ENCODE measurements at regions not wholly inside any gene's neighbourhood (a gene's known extent, or its start where the extent isn't known, plus 50 kb on each side); places are given as distances from the start of the nearest gene placed in this dataset.

- Histone ChIP-seq H3K27ac (ENCODE audit: low read length) (no peak overlapping the region), H3K4me1 (ENCODE audit: control insufficient read depth, insufficient read depth, low read length) (peaks cover 7% of the 10 kb centered on the region), H3K4me3 (ENCODE audit: low read length) (no peak overlapping the region), H3K36me3 (ENCODE audit: control insufficient read depth, insufficient read depth, low read length) (no peaks in the 10 kb centered on the region), H3K9me3 (ENCODE audit: control insufficient read depth, low read depth, low read length) (peaks cover 2% of the 10 kb centered on the region), H3K27me3 (ENCODE audit: control insufficient read depth, insufficient read depth, low read length) (no peaks in the 10 kb centered on the region)
- no CpG with 5 or more reads among the region's 8 CpGs for WGBS (ENCODE audit: insufficient coverage, low lambda C conversion rate)
- no peak for DNase-seq
Observed at GRCh38 chr15:66939451-66940023, 125.9 kb upstream of the SMAD3 start.

GRCh38 chr15:66940368-66940767, 125.0 kb upstream of the SMAD3 start:
- no peak for DNase-seq
- Histone ChIP-seq H3K27ac (ENCODE audit: low read length) (no peak overlapping the region), H3K4me3 (ENCODE audit: low read length) (no peak overlapping the region), H3K36me3 (ENCODE audit: control insufficient read depth, insufficient read depth, low read length) (no peaks in the 10 kb centered on the region), H3K4me1 (ENCODE audit: control insufficient read depth, insufficient read depth, low read length) (peaks cover 7% of the 10 kb centered on the region), H3K9me3 (ENCODE audit: control insufficient read depth, low read depth, low read length) (peaks cover 2% of the 10 kb centered on the region), H3K27me3 (ENCODE audit: control insufficient read depth, insufficient read depth, low read length) (no peaks in the 10 kb centered on the region)
- no CpG with 5 or more reads among the region's 2 CpGs for WGBS (ENCODE audit: insufficient coverage, low lambda C conversion rate)

GRCh38 chr15:66941108-66941711, 124.2 kb upstream of the SMAD3 start:
- H3K27me3 ChIP-seq (ENCODE audit: control insufficient read depth, insufficient read depth, low read length) = no peaks in the 10 kb centered on the region
- WGBS (ENCODE audit: insufficient coverage, low lambda C conversion rate) = no CpG with 5 or more reads among the region's 16 CpGs
- H3K4me3 ChIP-seq (ENCODE audit: low read length) = no peak overlapping the region
- DNase-seq = no peak
- H3K36me3 ChIP-seq (ENCODE audit: control insufficient read depth, insufficient read depth, low read length) = no peaks in the 10 kb centered on the region
- no peak overlapping the region for H3K27ac ChIP-seq (ENCODE audit: low read length)
- H3K9me3 ChIP-seq (ENCODE audit: control insufficient read depth, low read depth, low read length) = peaks cover 2% of the 10 kb centered on the region
- peaks cover 7% of the 10 kb centered on the region for H3K4me1 ChIP-seq (ENCODE audit: control insufficient read depth, insufficient read depth, low read length)

- no peaks in the 10 kb centered on the region for H3K36me3 ChIP-seq (ENCODE audit: control insufficient read depth, insufficient read depth, low read length)
- no peak for DNase-seq
- WGBS (ENCODE audit: insufficient coverage, low lambda C conversion rate) = no CpG with 5 or more reads among the region's 3 CpGs
- H3K4me1 ChIP-seq (ENCODE audit: control insufficient read depth, insufficient read depth, low read length) = peaks cover 7% of the 10 kb centered on the region
- H3K27ac ChIP-seq (ENCODE audit: low read length) = no peak overlapping the region
- no peak overlapping the region for H3K4me3 ChIP-seq (ENCODE audit: low read length)
- H3K9me3 ChIP-seq (ENCODE audit: control insufficient read depth, low read depth, low read length) = no peaks in the 10 kb centered on the region
- no peaks in the 10 kb centered on the region for H3K27me3 ChIP-seq (ENCODE audit: control insufficient read depth, insufficient read depth, low read length)
Observed at GRCh38 chr15:66941791-66942190, 123.6 kb upstream of the SMAD3 start.

GRCh38 chr15:66942649-66943390, 122.6 kb upstream of the SMAD3 start:
- no peaks in the 10 kb centered on the region for H3K36me3 ChIP-seq (ENCODE audit: control insufficient read depth, insufficient read depth, low read length)

GRCh38 chr15:66943456-66944095, 121.8 kb upstream of the SMAD3 start:
- H3K36me3 ChIP-seq (ENCODE audit: control insufficient read depth, insufficient read depth, low read length) = no peaks in the 10 kb centered on the region
- H3K4me1 ChIP-seq (ENCODE audit: control insufficient read depth, insufficient read depth, low read length) = peaks cover 19% of the 10 kb centered on the region
- DNase-seq = peak in 1 of 2 donors; percentile 33
- no peaks in the 10 kb centered on the region for H3K27me3 ChIP-seq (ENCODE audit: control insufficient read depth, insufficient read depth, low read length)
- H3K9me3 ChIP-seq (ENCODE audit: control insufficient read depth, low read depth, low read length) = no peaks in the 10 kb centered on the region
- H3K4me3 ChIP-seq (ENCODE audit: low read length) = no peak overlapping the region
- no peak overlapping the region for H3K27ac ChIP-seq (ENCODE audit: low read length)
- WGBS (ENCODE audit: insufficient coverage, low lambda C conversion rate) = no CpG with 5 or more reads among the region's 10 CpGs

More at GRCh38 chr15:66942649-66943390, 122.6 kb upstream of the SMAD3 start:
- no peaks in the 10 kb centered on the region for H3K27me3 ChIP-seq (ENCODE audit: control insufficient read depth, insufficient read depth, low read length)
- WGBS (ENCODE audit: insufficient coverage, low lambda C conversion rate) = no CpG with 5 or more reads among the region's 11 CpGs
- H3K9me3 ChIP-seq (ENCODE audit: control insufficient read depth, low read depth, low read length) = no peaks in the 10 kb centered on the region
- H3K27ac ChIP-seq (ENCODE audit: low read length) = no peak overlapping the region
- no peak overlapping the region for H3K4me3 ChIP-seq (ENCODE audit: low read length)
- peaks cover 13% of the 10 kb centered on the region for H3K4me1 ChIP-seq (ENCODE audit: control insufficient read depth, insufficient read depth, low read length)
- DNase-seq = no peak

GRCh38 chr15:66944121-66944520, 121.3 kb upstream of the SMAD3 start:
- Histone ChIP-seq H3K27me3 (ENCODE audit: control insufficient read depth, insufficient read depth, low read length) (no peaks in the 10 kb centered on the region), H3K4me1 (ENCODE audit: control insufficient read depth, insufficient read depth, low read length) (peaks cover 20% of the 10 kb centered on the region), H3K9me3 (ENCODE audit: control insufficient read depth, low read depth, low read length) (no peaks in the 10 kb centered on the region), H3K27ac (ENCODE audit: low read length) (no peak overlapping the region), H3K36me3 (ENCODE audit: control insufficient read depth, insufficient read depth, low read length) (no peaks in the 10 kb centered on the region), H3K4me3 (ENCODE audit: low read length) (no peak overlapping the region)
- no CpG with 5 or more reads among the region's 14 CpGs for WGBS (ENCODE audit: insufficient coverage, low lambda C conversion rate)
- no peak for DNase-seq

GRCh38 chr15:66945286-66945685, 120.1 kb upstream of the SMAD3 start:
- Histone ChIP-seq H3K4me3 (ENCODE audit: low read length) (no peak overlapping the region), H3K27ac (ENCODE audit: low read length) (no peak overlapping the region), H3K4me1 (ENCODE audit: control insufficient read depth, insufficient read depth, low read length) (peaks cover 20% of the 10 kb centered on the region), H3K9me3 (ENCODE audit: control insufficient read depth, low read depth, low read length) (no peaks in the 10 kb centered on the region), H3K36me3 (ENCODE audit: control insufficient read depth, insufficient read depth, low read length) (no peaks in the 10 kb centered on the region), H3K27me3 (ENCODE audit: control insufficient read depth, insufficient read depth, low read length) (no peaks in the 10 kb centered on the region)
- no CpG with 5 or more reads among the region's 3 CpGs for WGBS (ENCODE audit: insufficient coverage, low lambda C conversion rate)
- no peak for DNase-seq

GRCh38 chr15:66945842-66946241, 119.6 kb upstream of the SMAD3 start:
- 60% methylated on average over 1 of the region's 4 CpGs for WGBS (ENCODE audit: insufficient coverage, low lambda C conversion rate)
- Histone ChIP-seq H3K4me3 (ENCODE audit: low read length) (no peak overlapping the region), H3K4me1 (ENCODE audit: control insufficient read depth, insufficient read depth, low read length) (peaks cover 20% of the 10 kb centered on the region), H3K27me3 (ENCODE audit: control insufficient read depth, insufficient read depth, low read length) (no peaks in the 10 kb centered on the region), H3K27ac (ENCODE audit: low read length) (no peak overlapping the region), H3K9me3 (ENCODE audit: control insufficient read depth, low read depth, low read length) (no peaks in the 10 kb centered on the region), H3K36me3 (ENCODE audit: control insufficient read depth, insufficient read depth, low read length) (no peaks in the 10 kb centered on the region)
- DNase-seq = no peak

- H3K4me3 ChIP-seq (ENCODE audit: low read length) = no peak overlapping the region
- H3K36me3 ChIP-seq (ENCODE audit: control insufficient read depth, insufficient read depth, low read length) = no peaks in the 10 kb centered on the region
- no peak overlapping the region for H3K27ac ChIP-seq (ENCODE audit: low read length)
- 17% methylated on average over 6 of the region's 12 CpGs for WGBS (ENCODE audit: insufficient coverage, low lambda C conversion rate)
- DNase-seq = peak; percentile 43 to 48
- H3K9me3 ChIP-seq (ENCODE audit: control insufficient read depth, low read depth, low read length) = no peaks in the 10 kb centered on the region
- H3K4me1 ChIP-seq (ENCODE audit: control insufficient read depth, insufficient read depth, low read length) = peaks cover 20% of the 10 kb centered on the region
- no peaks in the 10 kb centered on the region for H3K27me3 ChIP-seq (ENCODE audit: control insufficient read depth, insufficient read depth, low read length)
Observed at GRCh38 chr15:66946578-66947164, 118.7 kb upstream of the SMAD3 start.

Data from large intestine (tissue), 3 donors.